SJCRH30 (cell line): ENCODE measurements at regions not wholly inside any gene's neighbourhood (a gene's known extent, or its start where the extent isn't known, plus 50 kb on each side); places are given as distances from the start of the nearest gene placed in this dataset.

ENCODE experiments used
- DNase-seq, 2 experiments: peaks; one replicate each; pipeline ENCODE4 v3.0.0-alpha.2; 2015 to 2020
- H3K27ac ChIP-seq: fragments of 250-450 bp; sonication (Bioruptor Pico); 2 replicates; pipeline ENCODE4 v1.5.1; 2020; ENCODE audit warnings: mild to moderate bottlenecking, moderate library complexity
- H3K27me3 ChIP-seq: fragments of 250-450 bp; sonication (Bioruptor Pico); 2 replicates; pipeline ENCODE4 v1.5.1; 2020; ENCODE audit warnings: mild to moderate bottlenecking, moderate library complexity
- H3K36me3 ChIP-seq: fragments of 250-450 bp; sonication (Bioruptor Pico); 2 replicates; pipeline ENCODE4 v1.5.1; 2020; ENCODE audit warnings: mild to moderate bottlenecking, moderate library complexity
- H3K4me1 ChIP-seq: fragments of 250-450 bp; sonication (Bioruptor Pico); 2 replicates; pipeline ENCODE4 v1.5.1; 2020; ENCODE audit warnings: mild to moderate bottlenecking, moderate library complexity
- H3K4me3 ChIP-seq: fragments of 250-450 bp; sonication (Bioruptor Pico); 2 replicates; pipeline ENCODE4 v1.5.1; 2020; ENCODE audit warnings: mild to moderate bottlenecking, moderate library complexity
- H3K9me3 ChIP-seq: fragments of 250-450 bp; sonication (Bioruptor Pico); replicated peaks from 2 replicates; pipeline ENCODE4 v1.5.1; 2020; ENCODE audit warnings: mild to moderate bottlenecking, moderate library complexity

DNA sequence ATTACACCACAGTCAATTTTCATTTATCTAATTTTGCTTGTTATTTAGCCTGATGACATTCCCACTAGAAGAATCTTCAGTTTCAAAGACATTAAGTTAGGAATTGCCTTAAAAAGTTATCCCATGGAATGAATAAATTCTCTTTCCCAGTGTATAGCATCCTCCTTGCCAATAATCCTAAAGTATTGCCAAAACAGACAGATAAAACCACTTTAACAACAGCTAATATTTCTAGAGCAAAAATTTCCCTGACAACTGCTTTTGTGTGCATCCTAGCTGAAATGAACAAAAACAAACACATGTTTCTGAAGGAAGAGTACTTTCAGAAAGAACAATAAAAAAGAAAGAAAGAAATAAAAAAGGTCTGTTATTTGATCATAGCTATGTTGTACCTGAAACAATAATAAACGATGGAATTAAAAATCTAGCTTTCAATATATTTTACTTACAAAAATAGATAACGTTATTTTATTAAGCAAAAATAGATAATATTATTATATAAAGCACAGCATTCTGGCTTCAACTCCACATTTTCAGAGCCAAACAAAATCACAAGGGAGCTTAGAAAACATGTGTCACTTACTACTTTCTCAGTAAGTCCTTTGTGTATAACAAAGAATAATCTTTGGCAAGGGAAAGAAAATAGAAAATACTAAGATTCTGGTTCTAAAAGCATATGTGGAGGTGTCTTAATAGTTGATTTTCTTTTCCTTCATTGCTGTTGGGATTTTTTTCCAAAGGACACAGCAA is 939.0 kb upstream of the CRIM1 start:
- no peaks in the 10 kb centered on the region for H3K9me3 ChIP-seq
- H3K4me3 ChIP-seq = no peak overlapping the region
- no peaks in the 10 kb centered on the region for H3K4me1 ChIP-seq
- H3K27me3 ChIP-seq = no peaks in the 10 kb centered on the region; the same call in 1 of the 2 replicates
- no peak overlapping the region for H3K27ac ChIP-seq
- no peak for DNase-seq
- no peaks in the 10 kb centered on the region for H3K36me3 ChIP-seq

GRCh38 chr2:35415942-35416341 is 939.6 kb upstream of the CRIM1 start:
- H3K27me3 ChIP-seq = no peaks in the 10 kb centered on the region; the same call in 1 of the 2 replicates
- no peaks in the 10 kb centered on the region for H3K4me1 ChIP-seq
- H3K4me3 ChIP-seq = no peak overlapping the region
- H3K9me3 ChIP-seq = no peaks in the 10 kb centered on the region
- DNase-seq = no peak
- H3K27ac ChIP-seq = no peak overlapping the region
- no peaks in the 10 kb centered on the region for H3K36me3 ChIP-seq

DNA sequence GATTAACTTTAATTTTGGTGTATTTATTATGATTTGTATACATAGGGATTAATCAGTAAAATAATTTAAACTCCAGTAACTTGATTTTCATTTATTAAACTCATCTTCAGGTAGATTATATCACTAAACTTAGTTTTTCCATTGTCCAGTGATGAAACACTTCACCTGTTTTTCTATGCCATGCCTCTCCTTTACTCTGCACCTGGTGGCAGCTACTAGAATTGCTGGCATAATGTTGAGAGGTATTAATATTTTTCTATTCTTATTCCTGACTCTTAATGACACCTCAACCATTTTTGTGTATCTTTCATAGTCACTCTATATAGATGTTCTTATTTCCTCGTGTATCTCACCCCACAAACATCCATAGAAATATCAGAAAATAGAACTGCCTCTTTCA is 940.3 kb upstream of the CRIM1 start:
- H3K36me3 ChIP-seq = no peaks in the 10 kb centered on the region
- H3K27me3 ChIP-seq = no peaks in the 10 kb centered on the region
- no peak for DNase-seq
- no peak overlapping the region for H3K4me3 ChIP-seq
- no peaks in the 10 kb centered on the region for H3K4me1 ChIP-seq
- H3K27ac ChIP-seq = no peak overlapping the region
- no peaks in the 10 kb centered on the region for H3K9me3 ChIP-seq

GRCh38 chr2:35410431-35411061 is 945.0 kb upstream of the CRIM1 start:
- peak; percentile 49 to 81 for DNase-seq
- no peak overlapping the region for H3K4me3 ChIP-seq
- H3K36me3 ChIP-seq = no peaks in the 10 kb centered on the region
- no peak overlapping the region for H3K27ac ChIP-seq
- H3K9me3 ChIP-seq = no peaks in the 10 kb centered on the region
- no peaks in the 10 kb centered on the region for H3K4me1 ChIP-seq
- no peaks in the 10 kb centered on the region for H3K27me3 ChIP-seq

- H3K27me3 ChIP-seq = no peaks in the 10 kb centered on the region
- H3K9me3 ChIP-seq = no peaks in the 10 kb centered on the region
- no peak overlapping the region for H3K27ac ChIP-seq
- H3K36me3 ChIP-seq = no peaks in the 10 kb centered on the region
- H3K4me1 ChIP-seq = no peaks in the 10 kb centered on the region
- DNase-seq = no peak
- H3K4me3 ChIP-seq = no peak overlapping the region
These were observed 945.8 kb upstream of the CRIM1 start for GRCh38 chr2:35409762-35410161.

DNA sequence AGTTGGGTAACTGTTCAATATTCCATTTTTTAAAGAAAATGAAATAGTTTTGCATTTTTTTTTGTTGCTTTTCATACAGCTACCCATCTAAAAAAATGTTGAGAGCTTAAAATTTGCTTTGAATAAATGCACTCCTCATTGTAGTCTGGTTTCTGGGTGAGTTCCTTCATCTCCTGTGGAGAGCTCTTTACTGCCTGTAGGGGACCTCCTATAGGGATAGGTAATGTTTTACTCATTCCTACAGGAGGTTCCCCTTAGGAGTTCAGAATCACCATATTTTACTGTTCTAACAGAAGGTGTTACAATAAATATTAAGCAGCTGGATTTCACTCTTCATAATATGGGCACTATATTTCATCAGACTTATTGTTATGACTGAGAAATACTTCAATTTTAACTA is 947.3 kb upstream of the CRIM1 start:
- Histone ChIP-seq H3K4me3 (no peak overlapping the region), H3K27me3 (no peaks in the 10 kb centered on the region), H3K36me3 (no peaks in the 10 kb centered on the region), H3K4me1 (no peaks in the 10 kb centered on the region), H3K27ac (no peak overlapping the region), H3K9me3 (no peaks in the 10 kb centered on the region)
- no peak for DNase-seq

DNA sequence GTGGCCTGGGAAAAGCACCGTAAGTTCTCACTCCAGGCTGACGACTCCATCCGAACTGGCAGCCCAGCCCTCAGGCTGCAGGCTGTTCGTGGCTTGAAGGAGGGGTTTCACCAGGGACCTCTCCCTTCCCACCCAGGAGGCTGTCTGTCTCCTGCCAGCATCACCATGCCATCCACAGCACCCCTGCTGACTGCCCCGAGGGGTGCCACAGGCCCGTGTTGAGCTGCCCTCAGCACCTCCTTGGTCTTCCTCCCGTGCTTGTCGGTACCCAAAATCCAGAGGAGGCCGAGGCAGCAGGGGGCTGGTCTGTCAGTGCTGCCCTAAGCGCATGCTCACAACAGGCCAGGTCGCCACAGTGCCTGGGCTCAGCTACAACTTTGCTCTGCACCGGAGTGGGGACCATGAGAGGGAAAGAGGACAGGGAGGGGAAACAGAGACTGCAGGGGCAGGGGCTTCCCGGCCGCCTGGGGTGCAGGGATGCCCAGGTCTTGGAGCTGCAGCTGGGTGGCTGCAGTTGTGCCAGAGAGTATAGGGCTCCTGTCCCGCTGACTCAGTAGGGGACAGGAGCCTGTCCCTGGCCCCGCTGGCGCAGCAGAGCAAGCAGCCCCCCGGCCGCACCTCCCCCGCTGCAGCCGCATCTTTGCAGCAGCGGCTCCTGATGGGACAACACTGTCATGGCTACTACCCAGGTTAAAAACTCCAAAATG is 963.7 kb upstream of the CRIM1 start:
- Histone ChIP-seq H3K9me3 (no peaks in the 10 kb centered on the region), H3K4me3 (no peak overlapping the region), H3K4me1 (no peaks in the 10 kb centered on the region), H3K27ac (no peak overlapping the region), H3K27me3 (no peaks in the 10 kb centered on the region), H3K36me3 (no peaks in the 10 kb centered on the region)
- DNase-seq = no peak

- Histone ChIP-seq H3K27ac (no peak overlapping the region), H3K9me3 (no peaks in the 10 kb centered on the region), H3K27me3 (no peaks in the 10 kb centered on the region), H3K4me3 (no peak overlapping the region), H3K36me3 (no peaks in the 10 kb centered on the region), H3K4me1 (no peaks in the 10 kb centered on the region)
- no peak for DNase-seq
These were observed 976.8 kb upstream of the CRIM1 start for GRCh38 chr2:35378791-35379190.

- no peak for DNase-seq
- Histone ChIP-seq H3K4me1 (no peaks in the 10 kb centered on the region), H3K4me3 (no peak overlapping the region), H3K27me3 (no peaks in the 10 kb centered on the region), H3K9me3 (no peaks in the 10 kb centered on the region), H3K36me3 (no peaks in the 10 kb centered on the region), H3K27ac (no peak overlapping the region)
These were observed 980.7 kb upstream of the CRIM1 start for GRCh38 chr2:35374845-35375244.

- Histone ChIP-seq H3K27ac (no peak overlapping the region), H3K9me3 (no peaks in the 10 kb centered on the region), H3K4me1 (no peaks in the 10 kb centered on the region; the same call in 1 of the 2 replicates), H3K36me3 (no peaks in the 10 kb centered on the region), H3K27me3 (no peaks in the 10 kb centered on the region; the same call in 1 of the 2 replicates), H3K4me3 (no peak overlapping the region)
- peak in 1 of 2 experiments; percentile 32 for DNase-seq
These were observed 989.7 kb upstream of the CRIM1 start for GRCh38 chr2:35365859-35366258.

GRCh38 chr2:35356332-35356731 is 999.2 kb upstream of the CRIM1 start:
- H3K4me1 ChIP-seq = no peaks in the 10 kb centered on the region; the same call in 1 of the 2 replicates
- H3K9me3 ChIP-seq = no peaks in the 10 kb centered on the region
- H3K36me3 ChIP-seq = no peaks in the 10 kb centered on the region
- H3K27ac ChIP-seq = no peak overlapping the region
- H3K4me3 ChIP-seq = no peak overlapping the region
- no peaks in the 10 kb centered on the region for H3K27me3 ChIP-seq
- DNase-seq = no peak

DNA sequence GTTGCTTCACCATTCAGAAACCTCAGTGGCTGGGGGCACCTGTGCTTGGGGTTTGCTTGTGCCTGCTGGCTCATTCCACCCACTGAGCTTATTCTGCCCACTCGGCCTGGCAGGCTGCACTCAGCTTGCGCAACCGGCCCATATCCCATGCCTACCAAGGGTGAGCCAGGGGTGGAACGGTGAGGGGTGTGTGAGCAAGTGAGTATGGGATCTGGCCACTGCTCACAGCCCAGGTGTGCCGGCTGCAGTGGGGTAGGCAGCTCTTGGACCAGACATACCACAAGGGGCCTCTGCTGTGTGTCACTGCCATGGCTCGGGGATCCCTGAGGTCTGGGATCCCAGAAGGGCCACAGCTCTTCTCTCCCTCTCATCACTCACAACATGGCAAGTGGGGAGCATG is 1000.5 kb upstream of the CRIM1 start:
- no peak overlapping the region for H3K27ac ChIP-seq
- no peak overlapping the region for H3K4me3 ChIP-seq
- no peak for DNase-seq
- H3K27me3 ChIP-seq = no peaks in the 10 kb centered on the region
- H3K36me3 ChIP-seq = no peaks in the 10 kb centered on the region
- H3K9me3 ChIP-seq = no peaks in the 10 kb centered on the region
- no peaks in the 10 kb centered on the region; the same call in 1 of the 2 replicates for H3K4me1 ChIP-seq

GRCh38 chr2:35347561-35347960 is 1008.0 kb upstream of the CRIM1 start:
- H3K27me3 ChIP-seq = no peaks in the 10 kb centered on the region
- no peaks in the 10 kb centered on the region for H3K9me3 ChIP-seq
- H3K4me3 ChIP-seq = no peak overlapping the region
- no peak overlapping the region for H3K27ac ChIP-seq
- H3K36me3 ChIP-seq = no peaks in the 10 kb centered on the region
- no peaks in the 10 kb centered on the region for H3K4me1 ChIP-seq
- no peak for DNase-seq

- H3K4me3 ChIP-seq = no peak overlapping the region
- H3K4me1 ChIP-seq = no peaks in the 10 kb centered on the region
- peak in 1 of 2 experiments; percentile 55 for DNase-seq
- no peaks in the 10 kb centered on the region for H3K27me3 ChIP-seq
- no peak overlapping the region for H3K27ac ChIP-seq
- no peaks in the 10 kb centered on the region for H3K36me3 ChIP-seq
- H3K9me3 ChIP-seq = no peaks in the 10 kb centered on the region
These were observed 1012.4 kb upstream of the CRIM1 start for GRCh38 chr2:35343135-35343534.

GRCh38 chr2:35339211-35339610 is 1016.4 kb upstream of the CRIM1 start:
- peak in 1 of 2 experiments; percentile 27 for DNase-seq
- Histone ChIP-seq H3K27me3 (no peaks in the 10 kb centered on the region), H3K27ac (no peak overlapping the region), H3K9me3 (no peaks in the 10 kb centered on the region), H3K36me3 (no peaks in the 10 kb centered on the region), H3K4me3 (no peak overlapping the region), H3K4me1 (no peaks in the 10 kb centered on the region)
